ENCODE measurements at regions not wholly inside any gene's neighbourhood (a gene's known extent, or its start where the extent isn't known, plus 50 kb on each side); places are given as distances from the start of the nearest gene placed in this dataset.
"Not testable (repeated sequence)": the region's sequence is repeated elsewhere in the genome, so short reads cannot be mapped to it uniquely, and the experiment has no call there.

- no peak for DNase-seq (ENCODE audit: low read depth in 2 of 2)
Observed at GRCh38 chr5:52605317-52606313, 182.1 kb upstream of the ITGA1 start.

- DNase-seq (ENCODE audit: low read depth in 2 of 2), result no peak
Observed at GRCh38 chr5:52607227-52607824, 180.4 kb upstream of the ITGA1 start.

GRCh38 chr5:52620315-52620714 is 167.4 kb upstream of the ITGA1 start:
- DNase-seq (ENCODE audit: low read depth in 2 of 2), result no peak

- DNase-seq (ENCODE audit: low read depth in 2 of 2), result no peak
Observed at GRCh38 chr5:52623291-52623690, 164.4 kb upstream of the ITGA1 start.

- DNase-seq (ENCODE audit: low read depth in 2 of 2), result no peak
Observed at GRCh38 chr5:52624291-52624690, 163.4 kb upstream of the ITGA1 start.

GRCh38 chr5:52626312-52626711 is 161.4 kb upstream of the ITGA1 start:
- no peak for DNase-seq (ENCODE audit: low read depth in 2 of 2)

GRCh38 chr5:52627740-52628139 is 160.0 kb upstream of the ITGA1 start:
- DNase-seq (ENCODE audit: low read depth in 2 of 2), result no peak

GRCh38 chr5:52632281-52632680 is 155.4 kb upstream of the ITGA1 start:
- no peak for DNase-seq (ENCODE audit: low read depth in 2 of 2)

GRCh38 chr5:52634171-52634570 is 153.5 kb upstream of the ITGA1 start:
- DNase-seq (ENCODE audit: low read depth in 2 of 2), result not testable (repeated sequence)

- DNase-seq (ENCODE audit: low read depth in 2 of 2), result no peak
Observed at GRCh38 chr5:52638732-52639131, 149.0 kb upstream of the ITGA1 start.

- DNase-seq (ENCODE audit: low read depth in 2 of 2), result no peak
Observed at GRCh38 chr5:52648726-52649125, 139.0 kb upstream of the ITGA1 start.

GRCh38 chr5:52655163-52655562 is 132.6 kb upstream of the ITGA1 start:
- DNase-seq (ENCODE audit: low read depth in 2 of 2), result no peak

GRCh38 chr5:52656569-52657246 is 131.0 kb upstream of the ITGA1 start:
- DNase-seq (ENCODE audit: low read depth in 2 of 2), result no peak

GRCh38 chr5:52657247-52657645 is 130.5 kb upstream of the ITGA1 start:
- DNase-seq (ENCODE audit: low read depth in 2 of 2), result no peak

- no peak for DNase-seq (ENCODE audit: low read depth in 2 of 2)
Observed at GRCh38 chr5:52658246-52658645, 129.5 kb upstream of the ITGA1 start.

GRCh38 chr5:52660621-52661020 is 127.1 kb upstream of the ITGA1 start:
- DNase-seq (ENCODE audit: low read depth in 2 of 2), result no peak

GRCh38 chr5:52661903-52662595 is 125.7 kb upstream of the ITGA1 start:
- DNase-seq (ENCODE audit: low read depth in 2 of 2), result no peak

GRCh38 chr5:52665559-52665958 is 122.2 kb upstream of the ITGA1 start:
- no peak for DNase-seq (ENCODE audit: low read depth in 2 of 2)

- DNase-seq (ENCODE audit: low read depth in 2 of 2), result no peak
Observed at GRCh38 chr5:52668139-52668538, 119.6 kb upstream of the ITGA1 start.

GRCh38 chr5:52668544-52669185 is 119.1 kb upstream of the ITGA1 start:
- DNase-seq (ENCODE audit: low read depth in 2 of 2), result no peak

- DNase-seq (ENCODE audit: low read depth in 2 of 2), result no peak
Observed at GRCh38 chr5:52672459-52672858, 115.3 kb upstream of the ITGA1 start.

Data from stimulated activated CD8-positive, alpha-beta memory T cell treated with anti-CD3 and anti-CD28 coated beads, Interleukin-7, amount 100 ng/mL, for 1 hour (primary cell).